Cardiac muscle cell (in vitro differentiated cells and primary cell): ENCODE measurements at regions not wholly inside any gene's neighbourhood (a gene's known extent, or its start where the extent isn't known, plus 50 kb on each side); places are given as distances from the start of the nearest gene placed in this dataset.
"Not testable (repeated sequence)": the region's sequence is repeated elsewhere in the genome, so short reads cannot be mapped to it uniquely, and the experiment has no call there.

Source experiments
- DNase-seq, 2 donors: peaks; one replicate each; pipeline versions ENCODE4 v3.0.0 to v3.0.0-alpha.2; 2010 to 2017; ENCODE audit warnings: low read depth in 1 of 2, low spot score in 1 of 2
- H3K27ac ChIP-seq: fragments of 200-600 bp; sonication (generic); 2 replicates; pipeline ENCODE4 v1.5.1; 2016
- H3K27me3 ChIP-seq: fragments of 200-600 bp; sonication (generic); 2 replicates; pipeline ENCODE4 v1.6.0; 2016; ENCODE audit warnings: control low read depth
- H3K36me3 ChIP-seq: fragments of 200-600 bp; sonication (generic); 2 replicates; pipeline ENCODE4 v1.5.1; 2016; ENCODE audit warnings: control low read depth
- H3K4me1 ChIP-seq: fragments of 200-600 bp; sonication (generic); 2 replicates; pipeline ENCODE4 v1.8.1; 2017; ENCODE audit warnings: low read depth, mild to moderate bottlenecking, mixed run types
- H3K4me3 ChIP-seq: fragments of 200-600 bp; sonication (generic); 2 replicates; pipeline ENCODE4 v1.5.1; 2016; ENCODE audit warnings: mild to moderate bottlenecking
- H3K9me3 ChIP-seq: fragments of 200-600 bp; sonication (generic); 2 replicates; pipeline ENCODE4 v1.5.1; 2017; ENCODE audit warnings: low read depth, mild to moderate bottlenecking, control low read depth
- TF ChIP-seq, protein P1 (sequence below): IDR thresholded peaks from 2 replicates; pipeline ENCODE4 v1.5.1; 2012; ENCODE audit warnings: low read depth, mild to moderate bottlenecking, low read length

- no peak overlapping the region for H3K4me3 ChIP-seq
These were observed 52.6 kb upstream of the AGA start for GRCh38 chr4:177494791-177495190.

GRCh38 chr4:177495626-177496025 is 53.4 kb upstream of the AGA start:
- H3K4me1 ChIP-seq, H3K27me3 ChIP-seq, H3K4me3 ChIP-seq, DNase-seq, H3K9me3 ChIP-seq, H3K36me3 ChIP-seq, H3K27ac ChIP-seq: not testable (repeated sequence)

More at GRCh38 chr4:177494791-177495190, 52.6 kb upstream of the AGA start:
- Histone ChIP-seq H3K27me3 (no peaks in the 10 kb centered on the region), H3K27ac (no peak overlapping the region), H3K4me1 (no peaks in the 10 kb centered on the region), H3K36me3 (no peaks in the 10 kb centered on the region), H3K9me3 (no peaks in the 10 kb centered on the region)
- TF ChIP-seq, protein P1, sequence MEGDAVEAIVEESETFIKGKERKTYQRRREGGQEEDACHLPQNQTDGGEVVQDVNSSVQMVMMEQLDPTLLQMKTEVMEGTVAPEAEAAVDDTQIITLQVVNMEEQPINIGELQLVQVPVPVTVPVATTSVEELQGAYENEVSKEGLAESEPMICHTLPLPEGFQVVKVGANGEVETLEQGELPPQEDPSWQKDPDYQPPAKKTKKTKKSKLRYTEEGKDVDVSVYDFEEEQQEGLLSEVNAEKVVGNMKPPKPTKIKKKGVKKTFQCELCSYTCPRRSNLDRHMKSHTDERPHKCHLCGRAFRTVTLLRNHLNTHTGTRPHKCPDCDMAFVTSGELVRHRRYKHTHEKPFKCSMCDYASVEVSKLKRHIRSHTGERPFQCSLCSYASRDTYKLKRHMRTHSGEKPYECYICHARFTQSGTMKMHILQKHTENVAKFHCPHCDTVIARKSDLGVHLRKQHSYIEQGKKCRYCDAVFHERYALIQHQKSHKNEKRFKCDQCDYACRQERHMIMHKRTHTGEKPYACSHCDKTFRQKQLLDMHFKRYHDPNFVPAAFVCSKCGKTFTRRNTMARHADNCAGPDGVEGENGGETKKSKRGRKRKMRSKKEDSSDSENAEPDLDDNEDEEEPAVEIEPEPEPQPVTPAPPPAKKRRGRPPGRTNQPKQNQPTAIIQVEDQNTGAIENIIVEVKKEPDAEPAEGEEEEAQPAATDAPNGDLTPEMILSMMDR = no peak
- DNase-seq = no peak

- Histone ChIP-seq H3K9me3 (no peaks in the 10 kb centered on the region), H3K4me3 (no peak overlapping the region), H3K36me3 (no peaks in the 10 kb centered on the region), H3K27me3 (no peaks in the 10 kb centered on the region), H3K27ac (no peak overlapping the region), H3K4me1 (no peaks in the 10 kb centered on the region)
- no peak for DNase-seq
- TF ChIP-seq, protein P1 = no peak
These were observed 57.3 kb upstream of the AGA start for GRCh38 chr4:177499537-177499936.

GRCh38 chr4:177505171-177505615 is 63.0 kb upstream of the AGA start:
- no peaks in the 10 kb centered on the region for H3K27me3 ChIP-seq
- H3K27ac ChIP-seq = no peak overlapping the region
- no peaks in the 10 kb centered on the region for H3K4me1 ChIP-seq
- no peaks in the 10 kb centered on the region for H3K36me3 ChIP-seq
- DNase-seq = no peak
- H3K4me3 ChIP-seq = no peak overlapping the region
- TF ChIP-seq, protein P1 = no peak
- H3K9me3 ChIP-seq = no peaks in the 10 kb centered on the region

DNA sequence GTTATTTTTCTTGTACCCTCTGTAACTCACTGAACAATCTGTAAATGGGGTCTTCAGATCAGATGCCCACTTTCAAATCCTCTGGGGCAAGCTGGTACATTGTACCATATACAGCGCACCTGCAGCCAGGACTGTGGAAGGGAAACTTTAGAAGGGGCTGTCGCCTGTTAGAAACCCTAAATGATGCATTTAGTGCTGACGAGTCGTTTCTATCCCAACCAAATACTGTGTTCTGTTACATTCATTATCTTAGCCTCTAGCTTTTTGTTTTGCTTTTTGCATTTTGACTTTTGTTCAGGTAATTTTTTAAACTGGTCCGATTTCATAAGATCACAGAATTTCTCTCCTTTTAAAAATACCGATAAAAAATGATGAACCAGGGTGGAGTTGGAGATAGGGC is 66.4 kb upstream of the AGA start:
- Histone ChIP-seq H3K27ac (no peak overlapping the region), H3K27me3 (no peaks in the 10 kb centered on the region), H3K4me1 (no peaks in the 10 kb centered on the region), H3K36me3 (no peaks in the 10 kb centered on the region), H3K4me3 (no peak overlapping the region), H3K9me3 (no peaks in the 10 kb centered on the region)
- no peak for DNase-seq
- TF ChIP-seq, protein P1 = no peak

GRCh38 chr4:177509226-177509745 is 67.0 kb upstream of the AGA start:
- Histone ChIP-seq H3K36me3 (no peaks in the 10 kb centered on the region), H3K27ac (no peak overlapping the region), H3K9me3 (no peaks in the 10 kb centered on the region), H3K4me3 (no peak overlapping the region), H3K4me1 (no peaks in the 10 kb centered on the region), H3K27me3 (no peaks in the 10 kb centered on the region)
- TF ChIP-seq, protein P1 = no peak
- DNase-seq = no peak
